ENCODE measurements at regions not wholly inside any gene's neighbourhood (a gene's known extent, or its start where the extent isn't known, plus 50 kb on each side); places are given as distances from the start of the nearest gene placed in this dataset.
"Not testable (repeated sequence)": the region's sequence is repeated elsewhere in the genome, so short reads cannot be mapped to it uniquely, and the experiment has no call there.

DNA sequence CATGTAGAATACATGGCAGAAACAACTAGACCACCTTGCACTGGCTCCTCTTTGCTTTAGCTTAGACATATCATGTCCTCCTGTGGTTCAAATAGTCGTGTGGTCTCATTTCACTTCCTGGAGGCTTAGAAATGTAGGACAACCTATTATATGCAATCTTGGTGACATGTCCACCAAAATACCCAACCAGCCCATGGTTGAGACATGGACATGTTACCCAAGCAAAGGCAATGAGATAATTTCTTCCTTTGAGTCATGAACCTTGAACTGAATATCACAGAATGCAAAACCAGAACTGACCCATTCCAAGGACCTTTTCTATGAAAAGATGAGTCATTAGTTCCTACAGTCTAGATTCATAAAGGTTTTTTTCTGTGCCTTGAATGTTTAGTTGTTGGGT is 309.0 kb upstream of the MDFIC2 start:
- DNase-seq = no peak

- no peak for DNase-seq
Observed at GRCh38 chr3:70620956-70621355, 308.5 kb upstream of the MDFIC2 start.

DNA sequence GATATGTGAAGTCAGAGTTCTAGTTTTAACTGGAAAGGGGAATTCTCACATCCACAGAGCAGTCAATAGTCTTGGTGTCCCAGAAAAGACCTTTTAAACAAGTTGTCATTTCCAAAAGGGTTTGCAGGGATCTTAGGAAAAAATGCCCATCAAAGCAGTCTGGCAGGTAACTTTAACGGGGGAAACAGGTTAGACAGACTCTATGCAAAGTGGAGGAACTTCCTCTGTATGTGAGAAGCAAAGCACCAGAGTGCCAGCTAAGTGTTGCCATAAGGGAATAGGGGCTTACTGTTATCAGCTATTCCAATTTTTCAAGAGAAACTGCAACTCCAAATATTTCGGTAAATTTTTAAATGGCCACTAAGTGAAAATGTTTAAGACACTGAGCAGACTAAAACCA is 307.9 kb upstream of the MDFIC2 start:
- no peak for DNase-seq

DNA sequence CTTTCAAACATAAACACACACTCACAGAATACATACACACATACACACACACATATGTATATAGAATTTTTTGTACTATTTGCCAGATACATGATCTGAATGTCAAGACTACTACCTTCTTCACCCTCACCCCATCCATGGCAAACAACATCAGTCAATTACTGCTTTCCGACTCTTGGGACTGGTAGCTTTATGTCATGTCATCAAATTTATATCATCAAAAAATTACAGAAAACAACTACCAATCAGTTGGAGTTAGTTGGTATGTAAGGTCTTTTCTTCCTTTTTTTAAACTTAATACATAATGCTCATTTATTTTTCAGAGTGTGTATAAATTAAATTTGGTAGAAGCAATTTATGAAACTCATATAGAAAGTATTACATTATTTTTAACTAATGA is 305.7 kb upstream of the MDFIC2 start:
- no peak for DNase-seq

- not testable (repeated sequence) for DNase-seq
Observed at GRCh38 chr3:70617349-70617748, 304.9 kb upstream of the MDFIC2 start.

- no peak for DNase-seq
Observed at GRCh38 chr3:70615286-70615685, 302.8 kb upstream of the MDFIC2 start.

- DNase-seq = no peak
Observed at GRCh38 chr3:70614111-70614510, 301.7 kb upstream of the MDFIC2 start.

GRCh38 chr3:70612920-70613319 is 300.5 kb upstream of the MDFIC2 start:
- DNase-seq = no peak

DNA sequence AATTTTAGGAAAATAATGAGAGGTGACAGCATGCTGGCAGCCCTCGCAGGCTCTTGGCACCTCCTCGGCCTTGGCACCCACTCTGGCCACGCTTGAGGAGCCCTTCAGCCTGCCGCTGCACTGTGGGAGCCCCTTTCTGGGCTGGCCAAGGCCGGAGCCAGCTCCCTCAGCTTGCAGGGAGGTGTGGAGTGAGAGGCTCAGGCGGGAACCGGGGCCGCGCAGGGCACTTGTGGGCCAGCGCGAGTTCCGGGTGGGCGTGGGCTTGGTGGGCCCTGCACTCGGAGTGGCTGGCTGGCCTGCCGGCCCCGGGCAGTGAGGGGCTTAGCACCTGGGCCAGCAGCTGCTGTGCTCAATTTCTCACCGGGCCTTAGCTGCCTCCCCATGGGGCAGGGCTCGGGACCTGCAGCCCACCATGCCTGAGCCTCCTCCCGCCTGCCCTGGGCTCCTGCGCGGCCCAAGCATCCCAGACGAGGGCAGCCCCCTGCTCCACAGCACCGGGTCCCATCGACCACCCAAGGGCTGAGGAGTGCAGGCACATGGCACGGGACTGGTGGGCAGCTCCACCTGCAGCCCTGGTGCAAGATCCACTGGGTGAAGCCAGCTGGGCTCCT is 299.3 kb upstream of the MDFIC2 start:
- not testable (repeated sequence) for DNase-seq

- DNase-seq = no peak
Observed at GRCh38 chr3:70608434-70608833, 296.0 kb upstream of the MDFIC2 start.

DNA sequence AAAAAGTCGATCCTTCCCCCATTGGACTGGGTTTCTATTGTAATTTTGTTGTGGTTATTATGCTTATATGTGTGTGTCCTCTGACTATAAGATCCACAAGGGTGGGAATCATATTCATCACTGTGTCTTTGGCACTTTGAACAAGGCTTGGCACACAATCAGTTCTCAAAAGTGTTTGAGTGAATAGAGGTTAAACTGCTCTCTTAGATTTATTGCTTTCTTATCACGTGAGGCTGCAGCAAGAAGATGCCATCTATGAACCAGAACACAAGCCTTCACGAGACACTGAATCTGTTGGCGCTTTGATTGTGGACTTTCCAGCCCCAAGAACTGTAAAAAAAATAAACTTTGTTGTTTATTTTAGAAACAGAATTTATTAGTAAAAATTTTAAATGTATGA is 295.0 kb upstream of the MDFIC2 start:
- no peak for DNase-seq

DNA sequence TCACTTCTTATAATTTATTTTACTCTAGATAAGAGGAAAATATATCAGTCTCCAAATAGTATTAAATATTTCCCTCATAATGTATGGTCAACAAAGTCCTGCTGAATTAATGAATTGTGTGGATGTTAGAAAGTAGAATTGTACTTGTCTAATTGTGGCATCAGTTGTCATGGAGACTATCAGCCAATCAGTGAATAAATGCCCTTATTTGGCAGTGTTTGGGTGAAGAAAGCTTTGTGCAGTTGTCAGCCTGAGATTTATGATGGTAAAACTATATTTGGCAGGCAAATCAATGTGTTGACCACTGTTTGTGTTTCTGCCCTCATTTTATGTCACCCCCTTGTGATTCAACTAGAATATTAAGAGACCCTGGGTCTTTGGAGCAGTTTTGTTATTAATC is 293.6 kb upstream of the MDFIC2 start:
- DNase-seq = no peak

DNA sequence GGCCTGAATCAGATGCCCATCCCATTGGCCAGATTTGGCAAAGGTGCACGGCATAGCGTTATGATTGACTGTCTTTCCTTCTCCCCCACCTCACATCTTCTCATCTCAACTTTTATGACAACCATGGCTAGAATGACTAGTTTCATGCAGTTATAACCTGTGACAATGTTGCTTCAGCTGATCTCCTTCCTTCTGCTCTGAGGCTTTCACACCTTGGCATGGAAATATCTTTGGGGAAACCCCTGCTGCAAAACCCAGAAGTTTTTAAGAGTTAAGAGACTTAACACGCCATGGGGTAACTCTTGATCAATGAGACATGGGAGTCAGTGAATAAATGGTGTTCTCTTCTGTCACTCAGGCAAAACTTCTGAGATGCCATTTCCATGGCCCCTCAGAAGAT is 290.7 kb upstream of the MDFIC2 start:
- no peak for DNase-seq

- DNase-seq = no peak
Observed at GRCh38 chr3:70597312-70597711, 284.9 kb upstream of the MDFIC2 start.

DNA sequence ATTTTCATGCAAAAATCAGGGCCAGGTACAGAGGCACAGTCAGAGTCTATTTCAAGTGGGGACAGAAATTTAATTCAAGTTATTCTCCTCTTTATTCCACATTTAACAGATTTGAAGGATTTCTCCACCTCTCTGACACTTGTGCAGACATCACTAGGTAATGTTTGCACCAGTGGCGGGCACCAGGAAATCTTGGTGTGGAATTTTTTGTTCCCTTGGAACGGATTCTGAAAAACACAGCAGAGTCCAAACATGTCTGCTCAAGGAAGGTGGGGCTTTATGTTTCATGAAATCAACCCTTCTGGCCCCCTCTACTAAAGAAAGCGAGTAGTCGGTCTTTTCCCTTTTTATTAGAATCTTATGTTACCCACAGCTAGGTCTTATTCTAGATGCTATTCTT is 271.2 kb upstream of the MDFIC2 start:
- no peak for DNase-seq

DNA sequence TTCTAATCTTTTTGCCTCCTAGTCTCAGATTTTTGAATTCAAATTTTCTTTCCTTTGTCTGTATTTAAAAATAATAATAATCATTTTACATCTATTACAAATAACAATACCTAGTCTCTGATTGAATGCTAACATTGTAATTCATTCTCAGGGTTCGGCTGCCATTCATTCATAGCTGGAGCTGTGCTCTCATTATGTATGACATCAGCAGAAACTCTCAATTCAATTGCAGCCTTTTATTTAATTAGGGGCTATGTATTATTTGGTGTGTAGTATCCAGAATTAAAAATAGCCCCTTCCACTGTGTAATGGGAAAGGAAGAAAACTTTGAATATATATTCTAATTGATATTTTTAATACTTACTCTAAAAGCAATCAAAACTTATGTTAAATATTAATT is 270.4 kb upstream of the MDFIC2 start:
- no peak for DNase-seq

GRCh38 chr3:70580021-70580420 is 267.6 kb upstream of the MDFIC2 start:
- no peak for DNase-seq

DNA sequence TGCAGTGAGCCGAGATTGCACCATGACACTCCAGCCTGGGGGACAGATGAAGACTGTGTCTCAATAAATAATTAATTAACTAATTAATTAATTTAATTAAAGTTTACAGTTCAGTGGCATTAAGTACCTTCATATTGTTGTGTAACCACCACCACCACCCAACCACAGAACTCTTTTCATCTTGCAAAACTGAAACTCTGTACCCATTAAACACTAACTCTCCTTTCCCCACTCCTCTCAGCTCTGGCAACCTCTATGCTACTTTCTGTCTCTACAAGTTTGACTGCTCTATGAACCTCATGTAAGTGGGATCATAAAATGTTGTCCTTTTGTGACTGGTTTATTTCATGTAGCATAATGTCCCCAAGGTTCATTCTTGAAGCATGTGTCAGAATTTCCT is 259.3 kb upstream of the MDFIC2 start:
- DNase-seq = no peak

DNA sequence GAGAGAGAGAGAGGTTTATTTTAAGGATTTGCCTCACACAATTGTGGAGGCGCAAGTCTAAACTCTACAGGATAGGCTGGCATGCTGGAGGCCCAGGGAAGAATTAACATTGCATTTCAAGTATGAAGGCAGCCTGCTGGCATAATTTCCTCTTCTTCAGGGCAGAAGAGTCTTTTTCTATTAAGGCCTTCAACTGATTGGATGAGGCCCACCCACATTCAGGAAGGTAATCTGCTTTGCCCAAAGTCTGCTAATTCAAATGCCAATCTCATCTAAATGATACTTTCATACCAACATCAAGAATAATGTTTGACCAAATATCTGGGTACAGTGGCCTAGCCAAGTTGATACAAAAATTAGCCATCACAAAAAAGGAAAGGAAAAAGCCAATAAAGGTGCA is 258.1 kb upstream of the MDFIC2 start:
- DNase-seq = no peak

GRCh38 chr3:70568626-70569025 is 256.2 kb upstream of the MDFIC2 start:
- DNase-seq = no peak

GRCh38 chr3:70565861-70566260 is 253.4 kb upstream of the MDFIC2 start:
- no peak for DNase-seq

DNA sequence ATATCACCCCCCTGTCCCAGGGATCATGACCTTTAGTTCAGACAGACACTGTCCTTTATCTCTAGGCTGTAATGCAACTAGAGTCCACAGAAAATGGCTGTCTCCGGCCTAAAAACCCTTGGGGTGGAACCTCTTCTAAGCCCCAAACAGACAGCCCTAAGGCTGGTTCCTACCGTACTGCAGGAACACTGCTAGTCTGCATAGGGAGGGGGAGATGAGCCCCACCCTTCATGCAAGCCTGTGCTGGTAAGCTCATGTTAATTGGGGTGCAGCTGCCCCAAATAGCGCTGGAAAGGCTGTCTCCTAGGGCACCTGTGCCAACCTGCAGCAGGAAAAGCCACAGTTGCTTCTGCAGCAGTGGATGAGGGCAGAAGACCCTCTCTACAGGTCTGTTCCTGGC is 252.1 kb upstream of the MDFIC2 start:
- DNase-seq = no peak

DNA sequence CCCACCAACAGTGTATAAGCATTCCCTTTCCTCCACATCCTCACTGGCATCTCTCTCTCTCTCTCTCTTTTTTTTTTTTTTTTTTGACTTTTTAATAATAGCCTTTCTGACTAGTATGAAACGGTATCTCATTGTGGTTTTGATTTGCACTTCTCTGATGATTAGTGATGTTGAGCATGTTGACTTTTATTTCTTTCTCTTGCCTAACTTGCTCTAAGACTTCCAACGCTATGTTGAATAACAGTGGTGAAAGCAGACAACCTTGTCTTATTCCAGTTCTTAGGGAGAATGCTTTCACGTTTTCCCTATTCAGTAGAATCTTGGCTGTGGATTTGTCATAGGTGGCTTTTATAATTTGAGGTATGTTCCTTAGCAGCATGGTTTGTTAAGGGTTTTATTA is 249.4 kb upstream of the MDFIC2 start:
- DNase-seq = no peak

DNA sequence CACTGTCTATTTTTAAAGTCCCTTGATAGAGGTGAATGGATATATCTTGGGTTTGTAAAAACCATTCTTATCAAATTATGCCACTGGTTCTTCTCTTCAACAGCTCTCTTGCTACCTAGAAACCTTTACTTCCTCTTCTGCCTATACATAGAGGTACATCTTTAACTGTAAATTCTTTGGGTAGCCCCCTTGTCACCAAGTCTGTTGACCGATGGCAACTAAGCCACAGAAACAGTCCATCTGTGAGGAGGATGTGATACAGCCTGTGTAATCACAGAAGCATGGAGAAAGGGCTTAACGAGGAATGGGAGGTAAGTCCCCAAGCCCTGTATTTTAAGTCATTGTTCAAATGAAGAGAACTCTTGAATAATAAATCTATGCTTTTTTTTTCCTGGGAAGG is 246.5 kb upstream of the MDFIC2 start:
- no peak for DNase-seq

GRCh38 chr3:70557976-70558375 is 245.5 kb upstream of the MDFIC2 start:
- no peak for DNase-seq

DNA sequence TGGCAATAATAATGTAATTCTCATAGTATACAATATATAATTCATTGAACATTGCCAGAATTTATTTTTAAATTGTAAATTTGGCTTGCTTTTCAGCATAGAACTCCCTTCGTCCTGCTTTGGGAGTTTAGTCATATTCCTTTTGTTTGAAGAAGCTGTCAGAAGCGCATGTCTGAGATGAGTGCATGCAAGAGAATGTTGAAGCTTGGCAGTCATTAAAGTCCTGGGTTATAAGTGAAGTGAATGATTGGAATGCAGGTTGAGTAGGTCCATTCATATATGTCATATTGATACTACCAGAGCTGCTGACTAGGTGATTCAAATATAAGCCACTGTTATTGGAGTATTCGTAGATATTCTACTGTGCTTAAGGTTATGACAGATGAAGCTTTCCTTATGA is 243.6 kb upstream of the MDFIC2 start:
- DNase-seq = no peak

All from NCI-H1048 (cell line).